Panc1 (cell line): ENCODE measurements at regions not wholly inside any gene's neighbourhood (a gene's known extent, or its start where the extent isn't known, plus 50 kb on each side); places are given as distances from the start of the nearest gene placed in this dataset.

ENCODE experiments used
- CTCF ChIP-seq: fragments of 450-650 bp; IDR thresholded peaks from 2 replicates; pipeline ENCODE4 v1.5.1; 2017; ENCODE audit warnings: mild to moderate bottlenecking
- POLR2AphosphoS5 ChIP-seq: IDR thresholded peaks from 2 replicates; pipeline ENCODE4 v1.6.1; 2012; ENCODE audit warnings: mild to moderate bottlenecking, low read depth, low read length, moderate library complexity
- REST ChIP-seq, 2 experiments: IDR thresholded peaks; 2 replicates each; pipeline ENCODE4 v1.6.1; 2011 to 2012; ENCODE audit warnings: low read depth in 2 of 2, control low read depth in 1 of 2, low read length in 1 of 2, mild to moderate bottlenecking in 1 of 2, moderate library complexity in 1 of 2; ENCODE audit not compliant: insufficient read depth in 1 of 2
- SIN3A ChIP-seq: IDR thresholded peaks from 2 replicates; pipeline ENCODE4 v1.6.1; 2012; ENCODE audit warnings: low read depth, mild to moderate bottlenecking, low read length, moderate library complexity, borderline replicate concordance; ENCODE audit not compliant: insufficient read depth
- TCF7L2 ChIP-seq: IDR thresholded peaks from 2 replicates; pipeline ENCODE4 v1.6.1; 2011; ENCODE audit warnings: mild to moderate bottlenecking, low read depth, low read length, inconsistent platforms

GRCh38 chr1:212496682-212497081 lies 64.0 kb downstream of the NENF start:
- no peak for TF ChIP-seq CTCF
- TF ChIP-seq POLR2AphosphoS5, result no peak
- no peak for TF ChIP-seq SIN3A
- TF ChIP-seq REST (IDR thresholded peaks at IDR 0.05; ENCODE audit: insufficient read depth in 1 of 2, low read depth in 2 of 2, low read length in 1 of 2), result no peak
- no peak for TF ChIP-seq TCF7L2
